ENCODE measurements at regions not wholly inside any gene's neighbourhood (a gene's known extent, or its start where the extent isn't known, plus 50 kb on each side); places are given as distances from the start of the nearest gene placed in this dataset.

GRCh38 chr3:193011958-193012357 is 94.3 kb upstream of the MB21D2 start:
- H3K4me3 Mint-ChIP-seq (ENCODE audit: unreplicated experiment): no peak overlapping the region
- H3K4me1 Mint-ChIP-seq (ENCODE audit: insufficient read depth, unreplicated experiment): peaks cover 9% of the 10 kb centered on the region
- peaks cover 7% of the 10 kb centered on the region for H3K9me3 Mint-ChIP-seq (ENCODE audit: unreplicated experiment)
- DNase-seq (ENCODE audit: unreplicated experiment): no peak
- ChIA-PET POLR2A (no interaction called here), CTCF (interaction anchor here (0.5 to 1.8 kb wide), 4 partner anchors 17 to 1990 kb away, joined by 3 to 10 read pairs (median 3); no protein-coding TSS in a partner anchor)
- H3K27ac Mint-ChIP-seq (ENCODE audit: low read depth, unreplicated experiment): no peak overlapping the region
- H3K27me3 Mint-ChIP-seq (ENCODE audit: insufficient read depth, unreplicated experiment): no peaks in the 10 kb centered on the region
- H3K36me3 Mint-ChIP-seq (ENCODE audit: insufficient read depth, unreplicated experiment): no peaks in the 10 kb centered on the region
- no TSS peak for BruUV-seq (replicated peaks)
- TF ChIP-seq CTCF (IDR thresholded peaks at IDR 0.05; ENCODE audit: unreplicated experiment): no peak
- intact Hi-C loops (cut with micrococcal nuclease): no loop called here

- TF ChIP-seq CTCF (IDR thresholded peaks at IDR 0.05; ENCODE audit: unreplicated experiment): no peak
- no peaks in the 10 kb centered on the region for H3K27me3 Mint-ChIP-seq (ENCODE audit: insufficient read depth, unreplicated experiment)
Measured at GRCh38 chr3:193014902-193015301, 97.2 kb upstream of the MB21D2 start.

GRCh38 chr3:193016437-193016901 is 98.8 kb upstream of the MB21D2 start:
- TF ChIP-seq CTCF (IDR thresholded peaks at IDR 0.05; ENCODE audit: unreplicated experiment): no peak
- Mint-ChIP-seq H3K27me3 (ENCODE audit: insufficient read depth, unreplicated experiment) (no peaks in the 10 kb centered on the region), H3K9me3 (ENCODE audit: unreplicated experiment) (peaks cover 7% of the 10 kb centered on the region), H3K36me3 (ENCODE audit: insufficient read depth, unreplicated experiment) (no peaks in the 10 kb centered on the region), H3K27ac (ENCODE audit: low read depth, unreplicated experiment) (peak overlapping the region; percentile 55), H3K4me3 (ENCODE audit: unreplicated experiment) (no peak overlapping the region), H3K4me1 (ENCODE audit: insufficient read depth, unreplicated experiment) (peaks cover 9% of the 10 kb centered on the region)
- DNase-seq (ENCODE audit: unreplicated experiment): peak; percentile 60
- ChIA-PET POLR2A (interaction anchor here (1.0 to 1.4 kb wide), 2 partner anchors 127 to 184 kb away, joined by 3 read pairs; no protein-coding TSS in a partner anchor), CTCF (interaction anchor here (0.7 to 3.6 kb wide), 3 partner anchors 25 to 204 kb away, joined by 3 to 21 read pairs (median 16); no protein-coding TSS in a partner anchor)
- no TSS peak for BruUV-seq (replicated peaks)
- intact Hi-C loops (cut with micrococcal nuclease): no loop called here

More at GRCh38 chr3:193014902-193015301, 97.2 kb upstream of the MB21D2 start:
- H3K4me1 Mint-ChIP-seq (ENCODE audit: insufficient read depth, unreplicated experiment): peaks cover 9% of the 10 kb centered on the region
- POLR2A ChIA-PET: no interaction called here
- no peak overlapping the region for H3K27ac Mint-ChIP-seq (ENCODE audit: low read depth, unreplicated experiment)
- no peak for DNase-seq (ENCODE audit: unreplicated experiment)
- no peaks in the 10 kb centered on the region for H3K36me3 Mint-ChIP-seq (ENCODE audit: insufficient read depth, unreplicated experiment)
- CTCF ChIA-PET: interaction anchor here (0.6 to 3.6 kb wide), 4 partner anchors 26 to 202 kb away, joined by 3 to 21 read pairs (median 10); no protein-coding TSS in a partner anchor
- no peak overlapping the region for H3K4me3 Mint-ChIP-seq (ENCODE audit: unreplicated experiment)
- peaks cover 7% of the 10 kb centered on the region for H3K9me3 Mint-ChIP-seq (ENCODE audit: unreplicated experiment)
- intact Hi-C loops (cut with micrococcal nuclease): no loop called here
- BruUV-seq (replicated peaks): no TSS peak

- H3K27me3 Mint-ChIP-seq (ENCODE audit: insufficient read depth, unreplicated experiment): no peaks in the 10 kb centered on the region
- H3K36me3 Mint-ChIP-seq (ENCODE audit: insufficient read depth, unreplicated experiment): no peaks in the 10 kb centered on the region
- no peaks in the 10 kb centered on the region for H3K9me3 Mint-ChIP-seq (ENCODE audit: unreplicated experiment)
- H3K27ac Mint-ChIP-seq (ENCODE audit: low read depth, unreplicated experiment): no peak overlapping the region
- TF ChIP-seq CTCF (IDR thresholded peaks at IDR 0.05; ENCODE audit: unreplicated experiment): no peak
- peaks cover 3% of the 10 kb centered on the region for H3K4me1 Mint-ChIP-seq (ENCODE audit: insufficient read depth, unreplicated experiment)
- ChIA-PET CTCF (interaction anchor here (1.1 kb wide), 1 partner anchor 19 kb away, joined by 3 read pairs; no protein-coding TSS in a partner anchor), POLR2A (no interaction called here)
- no peak overlapping the region for H3K4me3 Mint-ChIP-seq (ENCODE audit: unreplicated experiment)
- no peak for DNase-seq (ENCODE audit: unreplicated experiment)
- no TSS peak for BruUV-seq (replicated peaks)
- intact Hi-C loops (cut with micrococcal nuclease): no loop called here
Measured at GRCh38 chr3:193021506-193022010, 103.9 kb upstream of the MB21D2 start.
